ENCODE measurements at regions not wholly inside any gene's neighbourhood (a gene's known extent, or its start where the extent isn't known, plus 50 kb on each side); places are given as distances from the start of the nearest gene placed in this dataset.

DNA sequence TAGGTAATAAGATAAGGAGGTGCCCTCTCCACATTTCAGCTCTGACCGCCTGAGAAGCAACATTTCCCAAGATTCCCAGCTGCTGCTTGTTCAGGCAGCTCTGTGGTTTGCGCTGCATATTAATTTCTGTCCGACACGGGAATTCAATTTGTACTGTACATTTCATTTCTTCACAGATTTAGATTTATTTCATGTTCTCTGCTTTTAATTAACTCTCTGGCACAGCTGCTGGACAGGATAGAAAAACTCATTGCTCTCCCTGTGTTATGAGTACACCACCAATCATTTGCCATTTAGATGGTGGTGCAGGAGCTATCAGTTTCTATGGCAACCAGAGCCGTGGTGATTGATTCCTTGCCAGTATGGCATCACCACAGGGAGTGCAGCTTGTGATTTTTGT, 558.5 kb downstream of the DMRTA1 start:
- Histone ChIP-seq H3K4me1 (no peaks in the 10 kb centered on the region), H3K36me3 (no peaks in the 10 kb centered on the region), H3K4me3 (no peak overlapping the region), H3K27me3 (no peaks in the 10 kb centered on the region), H3K9me3 (peaks cover 0 to 4% (median 0%) of the 10 kb centered on the region in 3 donors), H3K27ac (no peak overlapping the region)
- no peak for DNase-seq
- intact Hi-C loops (cut with DNase I), result no loop called here
- TF ChIP-seq POLR2A (IDR thresholded peaks at IDR 0.05), result no peak
- 54 to 61% methylated on average over 5 of the region's 5 CpGs for WGBS, 2 donors

- Histone ChIP-seq H3K36me3 (no peaks in the 10 kb centered on the region), H3K4me3 (no peak overlapping the region), H3K9me3 (peaks cover 0 to 4% (median 0%) of the 10 kb centered on the region in 3 donors), H3K27me3 (no peaks in the 10 kb centered on the region), H3K4me1 (no peaks in the 10 kb centered on the region), H3K27ac (no peak overlapping the region)
- WGBS, 2 donors, result 88 to 89% methylated on average over 1 of the region's 1 CpG
- intact Hi-C loops (cut with DNase I), result no loop called here
- no peak for DNase-seq
- no peak for TF ChIP-seq POLR2A (IDR thresholded peaks at IDR 0.05)
- TF ChIP-seq CTCF (IDR thresholded peaks at IDR 0.05), result no peak
Observed at GRCh38 chr9:23006127-23006526, 559.5 kb downstream of the DMRTA1 start.

GRCh38 chr9:23011669-23012068, 565.0 kb downstream of the DMRTA1 start:
- intact Hi-C loops (cut with DNase I), result no loop called here
- no peaks in the 10 kb centered on the region for H3K36me3 ChIP-seq
- H3K9me3 ChIP-seq, result peaks cover 0 to 4% (median 0%) of the 10 kb centered on the region in 3 donors
- no peak for DNase-seq
- 66 to 81% methylated on average over 3 of the region's 3 CpGs for WGBS, 2 donors
- H3K27me3 ChIP-seq, result no peaks in the 10 kb centered on the region
- TF ChIP-seq CTCF (IDR thresholded peaks at IDR 0.05) (no peak), POLR2A (IDR thresholded peaks at IDR 0.05) (no peak)
- no peak overlapping the region for H3K4me3 ChIP-seq
- no peak overlapping the region for H3K27ac ChIP-seq
- no peaks in the 10 kb centered on the region for H3K4me1 ChIP-seq

- no peaks in the 10 kb centered on the region for H3K27me3 ChIP-seq
- H3K9me3 ChIP-seq, result no peaks in the 10 kb centered on the region
- no peaks in the 10 kb centered on the region for H3K4me1 ChIP-seq
- 90 to 100% methylated on average over 1 of the region's 1 CpG for WGBS, 2 donors
- H3K4me3 ChIP-seq, result no peak overlapping the region
- TF ChIP-seq CTCF (IDR thresholded peaks at IDR 0.05) (no peak), POLR2A (IDR thresholded peaks at IDR 0.05) (no peak)
- DNase-seq, result no peak
- intact Hi-C loops (cut with DNase I), result no loop called here
- H3K27ac ChIP-seq, result no peak overlapping the region
- no peaks in the 10 kb centered on the region for H3K36me3 ChIP-seq
Observed at GRCh38 chr9:23015557-23015956, 568.9 kb downstream of the DMRTA1 start.

DNA sequence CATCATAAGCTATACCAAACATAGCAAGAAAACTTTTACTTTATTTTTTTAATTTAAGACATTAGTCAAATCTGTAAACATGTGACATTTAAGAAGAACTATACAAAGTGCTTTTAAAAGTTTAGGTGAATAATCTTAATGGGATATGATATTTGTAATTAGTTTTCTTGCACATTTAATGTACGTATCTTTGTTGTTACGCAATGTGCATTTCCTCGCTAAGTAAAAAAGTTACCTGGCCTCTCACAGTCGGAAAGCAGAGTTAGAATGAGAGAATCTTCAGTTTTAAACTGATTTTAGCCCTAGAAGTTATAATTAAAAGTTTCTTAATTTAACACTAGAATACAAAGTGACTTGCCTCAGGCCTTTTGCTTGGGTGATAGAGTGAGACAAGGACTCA, 589.8 kb downstream of the DMRTA1 start:
- H3K4me1 ChIP-seq, result no peaks in the 10 kb centered on the region
- no peak for DNase-seq
- H3K36me3 ChIP-seq, result no peaks in the 10 kb centered on the region
- no peaks in the 10 kb centered on the region for H3K27me3 ChIP-seq
- H3K4me3 ChIP-seq, result no peak overlapping the region
- 86 to 92% methylated on average over 4 of the region's 4 CpGs for whole genome bisulfite sequencing, 2 donors
- H3K9me3 ChIP-seq, result peaks cover 0 to 6% (median 0%) of the 10 kb centered on the region in 3 donors
- TF ChIP-seq POLR2A (IDR thresholded peaks at IDR 0.05) (no peak), CTCF (IDR thresholded peaks at IDR 0.05) (no peak)
- no peak overlapping the region for H3K27ac ChIP-seq
- intact Hi-C loops (cut with DNase I), result no loop called here

DNA sequence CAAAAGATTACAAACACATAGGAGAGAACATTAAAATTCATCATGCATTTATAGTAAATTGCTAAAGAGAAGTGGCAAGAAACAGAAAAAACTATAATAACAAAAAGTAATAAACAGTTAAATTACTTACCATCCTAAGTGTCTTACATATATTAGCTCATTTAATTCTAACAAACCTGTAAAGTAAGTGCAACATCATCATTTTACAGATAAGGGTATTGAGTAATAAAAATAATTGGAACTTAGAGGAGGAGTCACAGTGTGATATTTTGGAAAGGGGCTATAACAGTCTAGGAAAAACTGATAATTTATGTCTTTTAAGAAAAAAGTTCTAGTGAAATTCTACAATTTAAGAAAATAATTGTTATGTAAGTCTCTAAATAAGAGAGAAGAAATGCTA, 592.8 kb downstream of the DMRTA1 start:
- H3K36me3 ChIP-seq, result no peaks in the 10 kb centered on the region
- DNase-seq, result no peak
- intact Hi-C loops (cut with DNase I), result no loop called here
- no peaks in the 10 kb centered on the region for H3K4me1 ChIP-seq
- no peak overlapping the region for H3K4me3 ChIP-seq
- H3K27ac ChIP-seq, result no peak overlapping the region
- no peaks in the 10 kb centered on the region for H3K9me3 ChIP-seq
- no peak for TF ChIP-seq CTCF (IDR thresholded peaks at IDR 0.05)
- TF ChIP-seq POLR2A (IDR thresholded peaks at IDR 0.05), result no peak
- H3K27me3 ChIP-seq, result no peaks in the 10 kb centered on the region
